ELF-1 (cell line): ENCODE measurements at regions not wholly inside any gene's neighbourhood (a gene's known extent, or its start where the extent isn't known, plus 50 kb on each side); places are given as distances from the start of the nearest gene placed in this dataset.

Experiments used
- DNase-seq: peaks from one replicate; pipeline ENCODE4 v3.0.0-alpha.2; 2016; ENCODE audit warnings: low read depth, low spot score

GRCh38 chr5:166551384-166551783 is 1740.1 kb upstream of the WWC1 start:
- DNase-seq: no peak

GRCh38 chr5:166553778-166554177 is 1737.7 kb upstream of the WWC1 start:
- DNase-seq: no peak

GRCh38 chr5:166561759-166562158 is 1729.7 kb upstream of the WWC1 start:
- DNase-seq: no peak

- no peak for DNase-seq
Observed at GRCh38 chr5:166562246-166562645, 1729.2 kb upstream of the WWC1 start.

GRCh38 chr5:166566725-166567124 is 1724.7 kb upstream of the WWC1 start:
- no peak for DNase-seq

GRCh38 chr5:166570865-166571264 is 1720.6 kb upstream of the WWC1 start:
- DNase-seq: peak; percentile 32

- DNase-seq: no peak
Observed at GRCh38 chr5:166571668-166572067, 1719.8 kb upstream of the WWC1 start.

- DNase-seq: no peak
Observed at GRCh38 chr5:166576323-166576722, 1715.1 kb upstream of the WWC1 start.

GRCh38 chr5:166581826-166582225 is 1709.6 kb upstream of the WWC1 start:
- no peak for DNase-seq

GRCh38 chr5:166582416-166582815 is 1709.0 kb upstream of the WWC1 start:
- DNase-seq: no peak

GRCh38 chr5:166594567-166594966 is 1696.9 kb upstream of the WWC1 start:
- DNase-seq: no peak

- DNase-seq: peak; percentile 12
Observed at GRCh38 chr5:166595274-166595951, 1696.0 kb upstream of the WWC1 start.

GRCh38 chr5:166596043-166596442 is 1695.4 kb upstream of the WWC1 start:
- DNase-seq: no peak

GRCh38 chr5:166602271-166602670 is 1689.2 kb upstream of the WWC1 start:
- DNase-seq: no peak

GRCh38 chr5:166617507-166617906 is 1673.9 kb upstream of the WWC1 start:
- no peak for DNase-seq

- DNase-seq: peak; percentile 4
Observed at GRCh38 chr5:166618526-166618925, 1672.9 kb upstream of the WWC1 start.

GRCh38 chr5:166624573-166624972 is 1666.9 kb upstream of the WWC1 start:
- peak; percentile 3 for DNase-seq

GRCh38 chr5:166625210-166625865 is 1666.1 kb upstream of the WWC1 start:
- peak; percentile 5 for DNase-seq

GRCh38 chr5:166637295-166637694 is 1654.2 kb upstream of the WWC1 start:
- no peak for DNase-seq

- peak; percentile 45 for DNase-seq
Observed at GRCh38 chr5:166639151-166639550, 1652.3 kb upstream of the WWC1 start.

- DNase-seq: peak; percentile 12
Observed at GRCh38 chr5:166640136-166640535, 1651.3 kb upstream of the WWC1 start.

GRCh38 chr5:166648736-166649135 is 1642.7 kb upstream of the WWC1 start:
- no peak for DNase-seq

- DNase-seq: no peak
Observed at GRCh38 chr5:166649676-166650075, 1641.8 kb upstream of the WWC1 start.
